Retina (tissue), 1 donor: ENCODE measurements at regions not wholly inside any gene's neighbourhood (a gene's known extent, or its start where the extent isn't known, plus 50 kb on each side); places are given as distances from the start of the nearest gene placed in this dataset.
"Not testable (repeated sequence)": the region's sequence is repeated elsewhere in the genome, so short reads cannot be mapped to it uniquely, and the experiment has no call there.

Experiments
- DNase-seq: peaks from one replicate; pipeline ENCODE4 v3.0.0-alpha.2; 2016

GRCh38 chr1:224061436-224061835 is 52.5 kb upstream of the FBXO28 start:
- DNase-seq = no peak

DNA sequence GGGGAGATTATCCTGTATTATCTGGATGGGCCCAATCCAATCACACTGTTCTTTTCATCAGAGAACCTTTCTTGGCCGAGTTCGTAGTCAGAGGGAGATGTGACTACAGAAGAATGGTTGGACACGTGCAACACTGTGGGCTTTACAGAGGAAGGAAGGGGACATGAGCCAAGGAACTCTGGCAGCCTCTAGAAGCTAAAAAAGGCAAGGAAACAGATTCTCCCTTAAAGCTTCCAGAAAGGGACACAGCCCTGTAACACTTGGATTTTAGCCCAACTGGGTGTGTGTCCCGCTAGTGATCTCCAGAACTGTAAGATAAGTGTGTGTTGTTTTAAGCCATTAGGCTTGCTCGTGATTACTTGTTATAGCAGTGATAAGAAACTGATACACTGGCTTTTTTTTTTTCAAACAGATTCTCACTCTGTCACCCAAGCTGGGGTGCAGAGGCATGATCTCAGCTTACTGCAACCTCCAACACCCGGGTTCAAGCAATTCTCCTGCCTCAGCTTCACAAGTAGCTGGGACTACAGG is 53.9 kb upstream of the FBXO28 start:
- DNase-seq = no peak

GRCh38 chr1:224058303-224058702 is 55.6 kb upstream of the FBXO28 start:
- no peak for DNase-seq

- DNase-seq = no peak
Measured at GRCh38 chr1:224057461-224058199, 56.3 kb upstream of the FBXO28 start.

DNA sequence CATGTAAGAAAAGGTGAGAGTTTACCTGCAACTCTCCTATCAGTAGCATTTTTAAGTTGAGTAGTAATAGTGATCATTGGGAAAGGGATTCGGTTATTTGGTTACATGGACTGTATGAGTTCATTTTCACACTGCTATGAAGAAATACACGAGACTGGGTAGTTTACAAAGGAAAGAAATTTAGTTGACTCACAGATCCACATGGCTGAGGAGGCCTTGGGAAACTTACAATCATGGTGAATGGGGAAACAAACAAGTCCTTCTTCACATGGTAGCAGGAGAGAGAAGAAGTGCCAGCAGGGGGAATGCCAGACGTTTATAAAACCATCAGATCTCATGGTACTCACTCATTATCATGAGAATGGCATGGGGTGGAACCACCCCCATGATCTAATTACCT is 59.3 kb upstream of the FBXO28 start:
- DNase-seq = no peak

DNA sequence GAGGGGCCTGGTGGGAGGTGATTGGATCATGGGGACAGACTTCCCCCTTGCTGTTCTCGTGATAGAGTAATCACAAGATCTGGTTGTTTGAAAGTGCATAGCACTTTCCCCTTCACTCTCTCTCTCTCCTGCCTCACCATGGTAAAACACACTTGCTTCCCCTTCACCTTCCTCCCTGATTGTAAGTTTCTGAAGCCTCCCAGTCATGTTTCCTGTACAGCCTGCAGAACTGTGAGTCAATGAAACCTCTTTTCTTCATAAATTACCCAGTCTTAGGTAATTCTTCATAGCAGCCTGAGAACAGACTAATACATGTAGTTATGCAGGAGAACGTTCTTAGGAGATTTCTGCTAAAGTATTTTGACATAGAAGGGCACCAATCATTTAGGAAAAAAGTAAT is 59.9 kb upstream of the FBXO28 start:
- no peak for DNase-seq

DNA sequence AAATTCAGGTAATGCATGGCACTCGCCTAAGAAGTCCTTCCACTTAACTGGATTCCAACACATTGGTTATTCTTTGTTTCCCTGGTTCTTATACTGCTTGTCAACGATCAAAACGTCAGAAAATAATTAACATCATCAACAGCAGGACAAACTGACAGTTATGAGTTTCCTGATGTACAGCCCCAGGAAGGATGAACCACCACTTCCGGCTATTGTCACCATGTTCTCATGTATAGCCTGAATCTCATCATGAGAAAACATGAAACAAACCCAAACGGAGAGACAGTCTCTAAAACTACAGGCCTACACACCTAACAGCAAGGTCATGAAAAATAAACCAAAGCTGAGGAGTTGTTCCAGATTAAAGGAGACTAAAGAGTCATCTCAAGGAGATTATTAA is 60.5 kb upstream of the FBXO28 start:
- no peak for DNase-seq

GRCh38 chr1:224052772-224053171 is 61.1 kb upstream of the FBXO28 start:
- no peak for DNase-seq

DNA sequence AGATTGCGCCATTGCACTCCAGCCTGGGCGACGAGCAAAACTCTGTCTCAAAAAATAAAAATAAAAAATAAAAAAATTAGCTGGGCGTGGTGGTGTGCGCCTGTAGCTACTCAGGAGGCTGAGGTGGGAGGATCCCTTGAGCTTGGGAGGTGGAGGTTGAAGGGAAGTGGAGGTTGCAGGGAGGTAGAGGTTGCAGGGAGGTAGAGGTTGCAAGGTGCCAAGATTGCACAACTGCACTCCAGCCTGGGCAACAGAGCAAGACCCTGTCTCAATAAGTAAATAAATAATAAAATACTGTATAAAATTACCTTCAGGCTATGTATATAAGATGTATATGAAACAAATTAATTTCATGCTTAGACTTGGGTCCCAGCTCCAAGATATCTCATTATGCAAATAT is 62.1 kb upstream of the FBXO28 start:
- DNase-seq = not testable (repeated sequence)

DNA sequence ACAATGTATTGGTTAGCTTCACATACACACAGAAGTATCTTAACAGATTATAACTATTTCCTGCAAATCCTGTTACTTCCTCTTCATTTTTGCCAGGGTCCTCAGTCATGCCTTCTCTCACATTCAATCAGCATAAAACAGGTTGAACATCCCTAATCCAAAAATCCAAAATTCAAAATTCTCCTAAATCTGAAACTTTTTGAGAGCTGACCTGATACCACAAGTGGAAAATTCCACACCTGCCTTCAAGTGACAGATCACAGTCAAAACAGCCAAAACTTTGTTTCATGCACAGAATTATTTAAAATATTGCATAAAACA is 62.9 kb upstream of the FBXO28 start:
- no peak for DNase-seq

DNA sequence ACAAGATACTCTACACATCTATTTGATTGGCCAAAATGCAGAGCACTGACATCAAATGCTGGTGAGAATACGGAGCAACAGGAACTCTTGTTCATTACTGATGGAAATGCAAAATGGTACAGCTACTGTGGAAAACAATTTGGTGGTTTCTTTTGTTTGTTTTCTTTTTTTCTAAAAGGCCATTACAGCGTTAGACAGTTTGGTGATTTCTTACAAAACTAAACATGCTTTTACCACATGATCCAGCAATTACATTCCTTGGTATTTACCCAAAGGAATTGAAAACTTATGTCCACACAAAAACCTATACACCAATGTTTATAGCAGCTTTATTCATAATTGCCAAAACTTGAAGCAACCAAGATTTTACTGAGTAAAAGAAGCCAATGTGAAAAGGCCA is 66.4 kb upstream of the FBXO28 start:
- no peak for DNase-seq

DNA sequence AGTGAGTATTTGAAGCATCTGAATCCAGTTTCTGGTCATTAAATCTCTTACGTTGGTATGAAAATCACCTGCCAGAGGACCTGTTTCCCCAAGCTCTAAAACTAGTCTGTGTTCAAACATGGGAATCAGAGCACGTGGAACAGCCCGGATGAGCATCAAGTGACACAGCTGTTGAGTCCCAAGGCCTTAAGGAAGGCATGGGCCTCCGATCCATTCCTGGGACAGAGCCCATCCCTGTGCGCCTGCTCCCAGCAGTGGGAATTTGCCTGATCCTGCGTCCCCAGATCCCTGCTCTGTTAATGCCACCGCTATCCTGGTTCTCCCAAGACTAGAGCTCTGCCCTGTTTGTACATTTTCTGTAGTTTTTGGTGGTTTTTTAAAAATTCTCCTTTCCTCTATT is 68.4 kb upstream of the FBXO28 start:
- no peak for DNase-seq

- no peak for DNase-seq
Measured at GRCh38 chr1:224044420-224044819, 69.5 kb upstream of the FBXO28 start.

DNA sequence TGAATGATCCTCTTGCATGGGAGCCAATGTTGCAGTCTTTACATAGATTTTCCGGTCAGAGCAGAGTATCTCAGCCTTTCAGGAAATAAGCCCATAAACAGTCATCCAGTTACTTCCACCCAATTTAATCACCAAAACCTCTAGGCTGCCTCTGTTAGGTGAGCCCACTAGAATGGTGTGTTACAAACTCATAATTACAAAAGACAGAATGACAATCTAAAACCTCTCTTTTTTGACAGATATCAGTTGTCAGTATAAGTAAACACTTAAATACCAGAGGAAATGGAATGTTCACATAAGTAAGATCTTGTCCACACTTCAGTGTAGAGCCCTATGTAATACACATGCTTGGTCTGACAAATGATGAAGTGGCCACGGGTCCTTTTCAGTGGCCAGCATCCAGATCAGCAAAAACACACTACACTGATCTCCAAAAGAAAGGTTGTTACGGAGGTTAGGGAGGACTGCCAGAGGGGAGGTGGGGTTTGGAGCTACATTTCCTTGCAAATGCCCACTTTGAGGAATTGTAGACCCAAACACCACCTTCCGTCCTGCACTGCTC is 71.3 kb upstream of the FBXO28 start:
- DNase-seq = no peak

DNA sequence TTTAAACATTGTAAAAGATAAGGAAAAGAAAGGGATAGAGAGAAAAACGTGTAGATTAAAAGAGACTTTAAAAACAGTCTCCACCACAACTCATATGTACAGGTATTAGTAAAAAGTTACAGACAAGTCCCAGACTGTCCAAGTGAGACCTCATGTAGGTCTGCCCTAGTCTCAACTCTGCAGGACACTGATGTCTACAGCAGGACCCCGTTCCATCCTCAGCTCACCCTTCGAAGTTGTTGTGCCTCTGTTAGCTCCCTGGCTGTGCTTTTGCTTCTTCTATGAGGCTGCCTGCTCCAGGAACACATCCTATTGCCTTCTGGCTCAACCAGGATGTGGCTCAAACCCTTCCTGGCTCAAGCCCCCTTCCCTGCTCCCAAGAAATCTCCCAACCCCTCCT is 72.9 kb upstream of the FBXO28 start:
- no peak for DNase-seq

DNA sequence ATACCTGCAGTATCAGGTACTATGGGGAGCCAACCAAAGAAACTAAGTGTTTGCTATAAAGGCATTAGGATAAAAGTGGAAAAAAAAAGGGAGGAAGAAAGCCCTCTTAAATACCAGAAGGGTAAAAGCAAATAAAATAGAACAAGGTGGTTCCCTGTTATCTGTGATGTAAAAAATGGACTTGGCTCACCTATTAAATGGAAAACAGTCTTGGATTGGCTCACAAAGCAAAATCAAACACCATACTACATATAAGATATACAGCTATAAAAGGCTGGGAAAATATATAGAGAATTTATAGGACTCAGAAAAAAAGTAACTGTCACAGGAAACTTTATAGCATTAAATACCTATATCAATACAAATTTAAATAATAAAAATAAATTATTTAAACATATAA is 73.5 kb upstream of the FBXO28 start:
- DNase-seq = not testable (repeated sequence)

GRCh38 chr1:224040006-224040405 is 73.9 kb upstream of the FBXO28 start:
- not testable (repeated sequence) for DNase-seq

- DNase-seq = not testable (repeated sequence)
Measured at GRCh38 chr1:224038832-224039231, 75.1 kb upstream of the FBXO28 start.

- DNase-seq = not testable (repeated sequence)
Measured at GRCh38 chr1:224037362-224037761, 76.5 kb upstream of the FBXO28 start.

- not testable (repeated sequence) for DNase-seq
Measured at GRCh38 chr1:224032608-224033276, 81.2 kb upstream of the FBXO28 start.

DNA sequence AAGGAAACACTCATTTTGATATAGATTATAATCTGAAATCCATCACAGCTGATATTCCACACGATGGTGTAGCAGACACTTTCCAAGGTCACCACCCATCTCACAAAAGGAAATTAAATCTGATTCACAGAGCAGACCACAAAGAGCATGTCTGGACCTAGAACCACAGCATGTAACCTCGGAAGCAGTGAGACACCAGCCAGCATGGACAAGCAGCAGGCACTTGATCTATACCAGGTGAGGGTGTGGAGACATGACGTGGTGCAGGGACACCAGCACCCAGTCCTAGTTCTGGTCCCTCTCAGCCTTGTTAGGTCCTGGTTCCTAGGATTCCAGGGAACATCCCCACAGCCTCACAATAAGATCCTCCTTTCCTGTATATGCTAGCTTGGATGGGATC is 81.9 kb upstream of the FBXO28 start:
- not testable (repeated sequence) for DNase-seq

DNA sequence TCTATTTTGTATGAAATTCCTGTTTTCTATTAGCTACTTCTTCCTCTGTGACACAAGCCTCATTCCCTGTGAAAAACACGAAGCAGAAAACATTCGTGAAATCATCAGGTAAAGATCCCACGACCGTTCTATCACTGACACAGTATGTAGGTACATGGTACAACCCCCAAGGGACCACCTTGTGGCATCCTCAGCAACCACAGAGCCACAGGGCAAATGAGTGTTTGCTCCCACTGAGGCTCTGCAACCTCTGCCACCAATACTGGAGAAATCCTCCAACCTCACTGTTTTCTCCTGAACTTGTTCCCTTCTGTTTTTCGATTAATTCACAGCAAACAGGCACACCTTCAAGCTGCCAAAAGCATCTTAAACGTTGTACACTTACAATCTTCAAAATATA is 83.7 kb upstream of the FBXO28 start:
- not testable (repeated sequence) for DNase-seq

DNA sequence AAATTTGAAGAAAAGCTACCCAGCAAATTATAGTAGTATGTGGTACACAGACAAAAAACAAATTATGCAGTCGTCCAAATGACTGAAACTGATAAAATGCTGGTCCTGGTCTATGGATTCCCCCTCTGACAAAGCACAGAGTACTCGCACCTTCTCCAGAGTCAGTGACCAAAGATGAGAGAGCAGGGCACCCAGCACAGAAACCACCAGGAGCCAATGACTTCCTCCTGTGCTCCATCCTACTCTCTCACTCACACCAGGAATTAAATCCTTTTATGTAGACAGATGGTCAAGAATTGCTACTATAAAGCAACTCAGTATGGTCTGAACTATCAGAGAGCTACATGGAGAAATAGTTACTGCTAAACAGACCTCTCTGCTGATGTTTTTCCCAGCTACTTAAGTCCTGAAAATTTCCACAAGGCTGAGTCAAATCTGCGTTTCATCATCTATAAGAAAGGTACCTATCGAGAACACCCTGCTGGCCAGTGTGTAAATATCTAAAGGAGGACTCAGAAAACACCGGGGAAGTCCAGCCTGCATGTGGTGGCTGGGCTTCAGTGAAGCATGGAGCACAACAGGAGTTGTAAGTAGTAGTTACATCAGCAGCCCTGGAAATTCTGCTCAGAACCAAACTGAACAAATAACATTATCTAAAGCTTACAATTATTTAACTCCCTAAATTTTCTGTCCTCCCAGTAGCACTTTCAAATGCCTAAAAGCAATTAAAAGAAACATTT is 84.5 kb upstream of the FBXO28 start:
- not testable (repeated sequence) for DNase-seq
